ENCODE measurements at regions not wholly inside any gene's neighbourhood (a gene's known extent, or its start where the extent isn't known, plus 50 kb on each side); places are given as distances from the start of the nearest gene placed in this dataset.
A peak's percentile ranks its signal among the peaks of the same experiment; 100 is the strongest.

- Histone ChIP-seq H3K36me3 (ENCODE audit: low read depth) (no peaks in the 10 kb centered on the region), H3K27me3 (ENCODE audit: insufficient read depth, poor library complexity, severe bottlenecking) (no peaks in the 10 kb centered on the region), H3K4me3 (ENCODE audit: severe bottlenecking) (no peak overlapping the region), H3K4me1 (ENCODE audit: insufficient read depth, poor library complexity, severe bottlenecking) (no peaks in the 10 kb centered on the region), H3K27ac (ENCODE audit: poor library complexity, severe bottlenecking) (no peak overlapping the region), H3K9me3 (ENCODE audit: severe bottlenecking) (no peaks in the 10 kb centered on the region)
- TF ChIP-seq, protein P1, sequence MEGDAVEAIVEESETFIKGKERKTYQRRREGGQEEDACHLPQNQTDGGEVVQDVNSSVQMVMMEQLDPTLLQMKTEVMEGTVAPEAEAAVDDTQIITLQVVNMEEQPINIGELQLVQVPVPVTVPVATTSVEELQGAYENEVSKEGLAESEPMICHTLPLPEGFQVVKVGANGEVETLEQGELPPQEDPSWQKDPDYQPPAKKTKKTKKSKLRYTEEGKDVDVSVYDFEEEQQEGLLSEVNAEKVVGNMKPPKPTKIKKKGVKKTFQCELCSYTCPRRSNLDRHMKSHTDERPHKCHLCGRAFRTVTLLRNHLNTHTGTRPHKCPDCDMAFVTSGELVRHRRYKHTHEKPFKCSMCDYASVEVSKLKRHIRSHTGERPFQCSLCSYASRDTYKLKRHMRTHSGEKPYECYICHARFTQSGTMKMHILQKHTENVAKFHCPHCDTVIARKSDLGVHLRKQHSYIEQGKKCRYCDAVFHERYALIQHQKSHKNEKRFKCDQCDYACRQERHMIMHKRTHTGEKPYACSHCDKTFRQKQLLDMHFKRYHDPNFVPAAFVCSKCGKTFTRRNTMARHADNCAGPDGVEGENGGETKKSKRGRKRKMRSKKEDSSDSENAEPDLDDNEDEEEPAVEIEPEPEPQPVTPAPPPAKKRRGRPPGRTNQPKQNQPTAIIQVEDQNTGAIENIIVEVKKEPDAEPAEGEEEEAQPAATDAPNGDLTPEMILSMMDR (IDR thresholded peaks at IDR 0.05; ENCODE audit: poor library complexity, severe bottlenecking) = no peak
- ATAC-seq (ENCODE audit: low read depth) (0 out of 3 replicates have a peak, but pooled peaks have one; percentile 25), DNase-seq (ENCODE audit: low spot score) (no peak)
These were observed 260.7 kb upstream of the BRINP3 start for GRCh38 chr1:190738317-190738716.

- TF ChIP-seq, protein P1 (IDR thresholded peaks at IDR 0.05; ENCODE audit: poor library complexity, severe bottlenecking) = no peak
- no peak for DNase-seq (ENCODE audit: low spot score)
These were observed 262.3 kb upstream of the BRINP3 start for GRCh38 chr1:190739926-190740325.

DNA sequence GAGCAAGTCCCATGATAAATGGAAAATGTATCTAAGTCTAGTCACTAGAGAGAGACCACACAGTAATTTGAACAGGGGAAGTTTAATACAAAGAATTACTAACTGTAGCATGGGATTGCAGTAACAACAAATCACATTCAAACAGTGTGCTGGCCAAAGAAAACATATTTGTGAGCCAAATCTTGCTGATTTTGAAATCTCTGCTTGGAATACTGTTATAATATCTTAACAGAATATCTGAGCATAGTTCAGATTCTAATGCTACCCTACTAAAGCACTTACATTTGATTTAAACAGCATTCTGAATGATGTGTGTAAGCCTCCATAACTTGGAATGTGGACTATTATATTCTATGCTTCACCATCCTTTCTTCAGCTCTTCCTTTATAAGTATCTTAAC, 270.0 kb upstream of the BRINP3 start:
- no peak overlapping the region for H3K27ac ChIP-seq (ENCODE audit: poor library complexity, severe bottlenecking)
- no peaks in the 10 kb centered on the region for H3K9me3 ChIP-seq (ENCODE audit: severe bottlenecking)
- no peak for ATAC-seq (ENCODE audit: low read depth)
- no peak overlapping the region for H3K4me3 ChIP-seq (ENCODE audit: severe bottlenecking)
- H3K27me3 ChIP-seq (ENCODE audit: insufficient read depth, poor library complexity, severe bottlenecking) = no peaks in the 10 kb centered on the region
- DNase-seq (ENCODE audit: low spot score) = no peak
- no peaks in the 10 kb centered on the region for H3K4me1 ChIP-seq (ENCODE audit: insufficient read depth, poor library complexity, severe bottlenecking)
- TF ChIP-seq, protein P1 (IDR thresholded peaks at IDR 0.05; ENCODE audit: poor library complexity, severe bottlenecking) = no peak
- H3K36me3 ChIP-seq (ENCODE audit: low read depth) = no peaks in the 10 kb centered on the region

More at GRCh38 chr1:190739926-190740325, 262.3 kb upstream of the BRINP3 start:
- ATAC-seq (ENCODE audit: low read depth) = no peak
- H3K4me3 ChIP-seq (ENCODE audit: severe bottlenecking) = no peak overlapping the region
- no peak overlapping the region for H3K27ac ChIP-seq (ENCODE audit: poor library complexity, severe bottlenecking)
- no peaks in the 10 kb centered on the region for H3K36me3 ChIP-seq (ENCODE audit: low read depth)
- no peaks in the 10 kb centered on the region for H3K27me3 ChIP-seq (ENCODE audit: insufficient read depth, poor library complexity, severe bottlenecking)
- H3K4me1 ChIP-seq (ENCODE audit: insufficient read depth, poor library complexity, severe bottlenecking) = no peaks in the 10 kb centered on the region
- no peaks in the 10 kb centered on the region for H3K9me3 ChIP-seq (ENCODE audit: severe bottlenecking)

DNA sequence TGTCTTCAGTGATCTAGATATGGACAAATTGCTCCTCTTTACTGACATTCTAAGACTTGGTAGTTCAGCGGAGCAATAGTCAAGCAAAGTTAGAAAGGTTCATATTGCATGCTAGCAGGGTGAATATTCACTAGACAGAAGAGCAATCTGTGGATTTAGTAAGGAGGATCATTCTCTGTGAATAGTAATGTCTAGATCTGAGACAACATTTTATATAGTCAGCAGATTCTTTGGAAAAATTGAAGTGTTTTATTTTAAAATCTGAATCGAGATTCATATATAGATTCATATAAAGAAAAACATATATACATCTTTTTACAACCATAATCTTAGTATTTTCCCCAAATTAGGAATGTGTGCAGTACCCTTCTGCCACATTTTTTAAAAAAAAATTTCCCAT, 274.5 kb upstream of the BRINP3 start:
- Histone ChIP-seq H3K27ac (ENCODE audit: poor library complexity, severe bottlenecking) (no peak overlapping the region), H3K4me3 (ENCODE audit: severe bottlenecking) (no peak overlapping the region), H3K36me3 (ENCODE audit: low read depth) (no peaks in the 10 kb centered on the region), H3K4me1 (ENCODE audit: insufficient read depth, poor library complexity, severe bottlenecking) (no peaks in the 10 kb centered on the region), H3K9me3 (ENCODE audit: severe bottlenecking) (no peaks in the 10 kb centered on the region), H3K27me3 (ENCODE audit: insufficient read depth, poor library complexity, severe bottlenecking) (no peaks in the 10 kb centered on the region)
- no peak for DNase-seq (ENCODE audit: low spot score)
- ATAC-seq (ENCODE audit: low read depth) = no peak
- TF ChIP-seq, protein P1 (IDR thresholded peaks at IDR 0.05; ENCODE audit: poor library complexity, severe bottlenecking) = no peak

DNA sequence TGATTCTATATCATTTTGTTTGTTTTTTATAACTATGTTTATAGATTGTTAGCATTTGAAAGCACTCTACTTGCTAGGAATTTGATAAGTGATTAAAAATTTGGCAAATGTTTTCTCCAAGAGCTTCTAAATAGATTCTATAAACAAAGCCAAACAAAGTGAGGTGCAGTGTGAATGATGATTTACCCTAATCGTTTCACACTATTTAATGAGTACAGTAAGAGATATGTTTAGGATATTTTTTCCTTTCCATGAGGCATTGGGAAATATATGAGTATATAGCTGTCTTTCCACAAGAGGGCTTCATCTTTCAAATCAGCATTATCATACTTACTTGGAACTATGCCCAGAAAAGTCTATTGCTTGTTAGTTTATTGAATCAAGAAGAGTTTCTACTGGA, 277.0 kb upstream of the BRINP3 start:
- DNase-seq (ENCODE audit: low spot score) = no peak
- TF ChIP-seq, protein P1 (IDR thresholded peaks at IDR 0.05; ENCODE audit: poor library complexity, severe bottlenecking) = peak; percentile 41

More for the DNA sequence above, 277.0 kb upstream of the BRINP3 start:
- ATAC-seq (ENCODE audit: low read depth) = no peak
- Histone ChIP-seq H3K9me3 (ENCODE audit: severe bottlenecking) (no peaks in the 10 kb centered on the region), H3K27me3 (ENCODE audit: insufficient read depth, poor library complexity, severe bottlenecking) (no peaks in the 10 kb centered on the region), H3K27ac (ENCODE audit: poor library complexity, severe bottlenecking) (no peak overlapping the region), H3K4me1 (ENCODE audit: insufficient read depth, poor library complexity, severe bottlenecking) (no peaks in the 10 kb centered on the region), H3K36me3 (ENCODE audit: low read depth) (no peaks in the 10 kb centered on the region), H3K4me3 (ENCODE audit: severe bottlenecking) (no peak overlapping the region)
